Fibroblast of skin of left biceps (primary cell): ENCODE measurements at regions not wholly inside any gene's neighbourhood (a gene's known extent, or its start where the extent isn't known, plus 50 kb on each side); places are given as distances from the start of the nearest gene placed in this dataset.
"Not testable (repeated sequence)": the region's sequence is repeated elsewhere in the genome, so short reads cannot be mapped to it uniquely, and the experiment has no call there.

Experiments used
- DNase-seq, 2 experiments: peaks; one replicate each; pipeline ENCODE4 v3.0.0-alpha.2; 2013; ENCODE audit warnings: low read depth in 2 of 2

- DNase-seq = no peak
Measured at GRCh38 chr9:115879451-115879850, 274.1 kb upstream of the PAPPA start.

DNA sequence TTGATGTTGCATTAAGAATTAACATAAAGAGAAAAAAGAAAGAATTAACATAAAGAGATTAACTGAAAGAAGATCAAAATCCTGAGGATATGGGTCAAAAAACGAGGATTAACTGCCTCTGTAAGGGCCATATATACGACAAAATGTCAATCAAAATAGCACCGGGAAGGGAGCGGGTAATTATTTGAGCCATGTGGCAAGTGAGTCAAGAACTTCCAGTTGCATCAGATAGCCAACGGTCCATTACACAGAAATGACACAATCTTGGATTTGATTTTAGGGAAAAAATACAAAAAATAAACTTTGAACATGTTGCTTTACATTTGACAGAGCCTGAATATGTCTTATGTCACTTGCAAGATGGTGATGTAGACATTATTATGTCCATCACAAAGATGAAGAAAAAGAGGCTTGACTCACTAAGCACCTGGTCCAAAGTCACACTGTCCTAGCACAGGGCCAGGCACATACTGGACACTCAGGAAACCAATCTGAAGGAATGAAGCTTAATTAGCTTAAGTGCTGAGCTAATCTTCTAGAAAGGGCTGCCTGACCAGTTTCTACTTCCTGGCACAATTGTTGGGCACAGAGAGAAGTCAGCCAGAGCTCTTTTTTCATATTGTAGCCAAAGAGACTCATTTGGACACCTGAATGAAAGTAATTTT, 273.2 kb upstream of the PAPPA start:
- no peak for DNase-seq

DNA sequence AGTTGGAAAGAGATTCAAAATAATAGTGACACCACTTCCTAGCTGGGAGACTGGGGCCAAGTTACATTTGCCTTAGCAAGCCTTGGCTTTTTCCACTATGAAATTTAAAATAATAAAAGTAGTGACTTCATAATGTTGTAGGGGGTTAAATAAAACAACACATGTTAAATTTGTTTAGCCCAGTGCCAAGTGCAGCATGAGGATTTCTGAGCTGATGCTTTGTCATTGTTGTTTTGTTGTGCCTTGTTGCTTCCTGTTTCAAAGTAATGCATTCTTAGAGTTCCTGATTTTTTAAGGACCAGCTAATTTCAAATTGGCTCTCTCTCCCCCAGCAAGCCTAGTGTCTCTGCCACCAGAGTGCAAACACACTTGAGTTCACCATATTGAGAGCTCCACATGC, 270.7 kb upstream of the PAPPA start:
- DNase-seq = no peak

- no peak for DNase-seq
Measured at GRCh38 chr9:115883467-115884329, 269.9 kb upstream of the PAPPA start.

DNA sequence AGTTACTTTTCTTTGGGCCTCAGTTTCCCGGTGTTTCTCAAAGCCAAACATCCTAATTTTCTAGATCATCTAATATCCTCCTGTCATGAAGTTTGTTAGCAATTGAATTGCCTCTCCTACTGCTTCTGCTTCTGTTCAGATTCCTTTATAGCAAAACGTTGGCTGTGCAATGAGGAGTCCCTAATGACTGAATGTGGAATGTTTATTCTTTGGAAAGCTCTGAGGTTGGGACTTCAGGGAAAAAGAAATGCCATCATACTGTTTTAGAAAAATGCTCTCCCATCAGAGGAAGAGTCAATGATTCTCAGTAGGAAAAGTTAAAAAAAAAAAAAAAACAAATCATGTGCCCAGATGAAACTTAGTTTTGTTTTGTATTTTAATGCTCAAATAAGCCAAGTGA, 268.7 kb upstream of the PAPPA start:
- no peak for DNase-seq

GRCh38 chr9:115888131-115888530, 265.5 kb upstream of the PAPPA start:
- DNase-seq = no peak

DNA sequence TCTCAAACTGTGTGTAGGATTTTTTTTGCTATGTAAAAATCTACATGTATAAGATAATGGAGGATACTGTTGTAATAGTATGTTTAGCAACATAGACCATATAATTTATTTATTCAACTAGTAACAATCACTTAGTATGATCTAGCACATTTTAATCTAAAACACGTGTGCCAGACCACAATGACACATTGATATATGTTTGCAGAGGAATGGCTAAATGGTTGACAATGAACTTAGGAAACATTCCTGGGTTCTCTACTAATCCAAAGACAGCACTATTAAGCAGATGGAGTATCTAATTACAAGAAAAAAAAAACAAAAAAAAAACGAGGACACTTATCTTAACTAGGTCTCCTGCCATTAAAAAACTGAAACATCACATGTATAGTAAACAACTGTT, 261.7 kb upstream of the PAPPA start:
- peak; percentile 85 to 88 for DNase-seq

DNA sequence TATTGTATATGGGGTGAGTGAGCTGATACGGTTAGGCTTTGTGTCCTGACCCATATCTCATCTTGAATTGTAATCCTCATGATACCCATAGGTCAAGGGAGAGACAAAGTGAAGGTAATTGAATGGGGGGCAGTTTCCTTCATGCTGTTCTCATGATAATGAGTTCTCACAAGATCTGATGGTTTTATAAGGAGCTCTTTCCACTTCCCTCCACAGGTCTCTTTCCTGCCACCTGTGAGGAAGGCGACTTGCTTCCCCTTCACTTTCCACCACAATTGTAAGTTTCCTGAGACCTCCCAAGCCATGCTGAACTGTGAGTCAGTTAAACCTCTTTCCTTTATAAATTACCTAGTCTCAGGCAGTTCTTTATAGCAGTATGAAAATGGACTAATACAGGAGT, 255.1 kb upstream of the PAPPA start:
- DNase-seq = not testable (repeated sequence)

DNA sequence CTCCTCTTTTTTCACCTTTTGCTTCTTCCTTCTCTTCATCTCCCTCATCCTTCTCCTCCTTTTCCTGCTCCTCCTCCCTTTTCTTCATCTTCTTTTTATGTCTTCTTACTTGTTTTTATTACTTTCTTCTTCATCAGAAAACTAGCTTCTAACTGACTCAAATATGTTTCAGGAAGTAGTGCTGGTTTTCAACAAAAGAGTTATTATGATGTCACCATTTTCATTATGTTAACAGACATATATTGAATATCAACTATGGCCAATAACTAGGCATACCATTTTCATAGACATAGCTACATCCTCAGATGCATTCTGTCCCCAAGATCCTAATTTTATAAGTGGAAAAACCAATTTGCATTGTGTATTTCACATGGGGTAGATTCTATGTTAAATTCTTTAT, 252.9 kb upstream of the PAPPA start:
- no peak for DNase-seq

- DNase-seq = no peak
Measured at GRCh38 chr9:115910959-115911358, 242.6 kb upstream of the PAPPA start.

- no peak for DNase-seq
Measured at GRCh38 chr9:115912086-115912485, 241.5 kb upstream of the PAPPA start.

- peak in 1 of 2 experiments; percentile 12 for DNase-seq
Measured at GRCh38 chr9:115913696-115914095, 239.9 kb upstream of the PAPPA start.

DNA sequence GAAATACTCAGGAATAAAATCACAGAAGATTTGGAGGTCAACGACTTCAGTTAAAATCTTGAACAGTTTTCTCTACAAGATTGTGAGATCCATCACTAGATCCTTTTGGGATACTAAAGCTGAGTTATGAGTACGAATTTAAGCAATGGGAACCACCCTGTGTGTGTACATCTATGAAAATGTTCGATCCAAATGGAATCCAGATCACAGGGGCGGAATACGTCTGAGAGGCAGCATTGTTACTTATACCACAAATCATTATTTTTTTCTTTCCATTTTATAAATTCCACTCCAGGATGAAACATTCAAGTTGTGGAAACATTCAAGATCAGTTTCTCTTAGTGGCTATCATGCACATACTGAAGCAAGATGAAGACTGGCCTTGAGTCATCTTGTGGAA, 239.3 kb upstream of the PAPPA start:
- DNase-seq = no peak

- no peak for DNase-seq
Measured at GRCh38 chr9:115921301-115921700, 232.3 kb upstream of the PAPPA start.

GRCh38 chr9:115922444-115922843, 231.1 kb upstream of the PAPPA start:
- no peak for DNase-seq

DNA sequence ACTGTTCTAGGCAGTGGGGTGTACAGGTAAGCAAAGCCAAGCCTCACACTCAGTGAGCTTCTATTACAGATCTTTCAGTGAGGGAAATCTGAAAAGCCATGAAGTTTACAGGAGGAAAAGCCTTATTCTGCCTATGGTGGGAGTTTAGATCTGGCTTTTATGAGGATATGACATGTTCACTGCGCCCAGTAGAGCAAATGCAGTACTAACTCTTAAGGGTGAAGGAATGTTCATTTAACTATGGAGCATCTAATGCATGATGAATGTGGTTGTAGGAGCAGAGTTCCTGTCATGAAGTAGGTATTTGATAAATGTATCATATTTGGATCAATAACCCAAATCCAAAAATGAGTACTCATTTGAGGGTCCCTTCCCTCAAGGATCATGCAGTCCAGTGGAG, 230.2 kb upstream of the PAPPA start:
- no peak for DNase-seq

DNA sequence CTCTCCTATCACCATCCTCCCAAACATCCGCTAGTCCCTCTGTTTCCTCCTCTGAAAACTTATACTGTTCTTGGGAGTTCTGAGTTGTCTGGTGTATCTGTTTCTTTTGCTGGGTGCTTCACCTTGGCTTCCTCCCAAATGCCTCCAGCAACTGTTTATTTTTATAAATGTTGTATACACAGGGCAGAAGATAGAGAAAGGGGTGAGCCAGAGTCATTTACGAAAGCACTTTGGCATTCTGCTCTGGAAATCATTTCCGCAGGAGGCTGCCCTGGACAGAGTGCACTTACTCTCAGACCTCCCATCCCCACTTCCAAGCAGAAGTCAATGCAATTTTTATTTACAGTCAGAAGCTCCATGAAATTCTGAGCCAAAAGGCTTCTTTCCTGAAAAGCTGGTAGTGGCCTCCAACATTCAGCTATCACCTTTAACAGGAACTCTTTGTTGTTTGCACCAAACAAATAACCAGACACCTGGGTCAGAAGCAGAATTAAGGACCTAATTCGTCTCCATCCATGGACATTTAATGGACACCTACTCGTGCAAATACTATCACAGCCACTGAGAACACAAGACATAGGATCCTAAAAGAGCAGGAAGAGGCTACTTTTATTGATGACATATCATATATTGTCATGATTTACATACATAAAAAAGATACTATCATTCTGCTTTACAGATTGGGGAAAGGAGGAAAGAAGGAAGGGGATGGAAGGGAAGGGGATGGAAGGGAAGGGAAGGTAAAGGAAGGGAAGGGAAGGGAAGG, 229.5 kb upstream of the PAPPA start:
- no peak for DNase-seq

DNA sequence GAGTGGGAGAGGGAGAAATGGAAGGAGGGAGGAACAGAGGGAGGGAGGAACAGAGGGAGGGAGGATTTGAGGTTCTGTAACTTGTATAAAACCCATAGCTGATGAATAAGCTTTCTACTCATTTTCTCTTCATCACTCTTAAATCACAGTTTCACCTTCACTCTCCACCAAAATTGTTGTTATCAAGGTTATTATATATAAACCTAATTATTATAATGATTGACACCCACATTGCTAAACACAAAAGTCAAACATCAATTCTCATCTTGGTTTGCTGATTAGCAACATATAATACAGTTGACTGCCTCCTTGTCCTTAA, 229.0 kb upstream of the PAPPA start:
- DNase-seq = no peak

DNA sequence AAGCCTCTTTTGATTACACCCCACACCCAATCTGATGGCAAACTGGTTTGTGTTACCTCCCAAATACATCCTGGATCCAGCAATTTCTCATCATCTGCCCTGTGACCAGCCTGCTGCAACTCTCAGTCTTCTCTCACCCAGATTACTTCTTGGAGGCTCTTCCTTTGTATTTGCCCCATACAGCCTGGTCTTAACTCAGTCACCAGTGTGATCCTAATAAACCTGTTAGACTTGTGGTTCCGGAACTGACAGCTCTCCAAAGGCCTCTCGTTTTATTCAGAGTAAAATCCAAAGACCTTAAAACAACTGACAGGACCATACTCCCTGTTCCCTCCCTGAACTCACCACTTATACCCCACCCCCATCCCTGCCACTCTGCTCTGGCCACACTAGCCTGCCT, 228.2 kb upstream of the PAPPA start:
- DNase-seq = no peak

DNA sequence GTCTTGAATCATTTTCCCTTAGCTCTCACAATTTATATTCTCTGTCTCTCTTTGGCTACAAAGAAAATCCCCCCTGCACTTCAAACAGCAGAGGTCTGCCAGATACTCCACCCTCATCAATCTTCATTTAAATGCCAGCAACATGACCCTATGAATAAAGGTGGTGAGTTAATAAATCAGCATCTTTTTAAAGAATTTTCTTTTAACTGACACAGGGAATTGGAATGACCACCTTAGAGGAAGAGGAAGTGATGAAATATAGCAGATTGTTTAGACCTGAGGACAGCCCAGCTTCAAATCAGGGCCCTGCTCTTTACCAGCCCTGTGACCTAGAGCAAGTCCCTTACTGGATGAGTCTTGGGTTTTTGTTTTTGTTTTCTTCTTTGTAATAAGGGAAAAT, 223.1 kb upstream of the PAPPA start:
- no peak for DNase-seq

DNA sequence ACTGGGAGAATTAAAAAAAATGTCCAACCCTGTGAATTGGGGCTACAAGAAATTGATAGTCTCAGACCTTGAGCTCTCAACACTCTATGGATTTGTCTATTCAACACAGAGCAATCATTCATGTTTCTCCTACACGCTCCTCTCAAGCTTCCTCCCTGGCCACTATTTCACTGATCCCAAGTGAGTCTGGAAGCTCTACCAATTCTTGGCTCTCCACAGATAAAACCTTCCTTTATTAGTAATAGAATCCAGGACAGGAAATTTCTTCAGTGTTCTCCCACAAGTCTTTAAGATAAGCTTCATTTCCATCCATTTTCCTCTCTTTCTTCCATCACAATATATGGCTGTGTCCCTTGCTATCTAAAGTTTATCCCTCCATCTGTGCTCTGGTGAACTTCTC, 215.1 kb upstream of the PAPPA start:
- no peak for DNase-seq

DNA sequence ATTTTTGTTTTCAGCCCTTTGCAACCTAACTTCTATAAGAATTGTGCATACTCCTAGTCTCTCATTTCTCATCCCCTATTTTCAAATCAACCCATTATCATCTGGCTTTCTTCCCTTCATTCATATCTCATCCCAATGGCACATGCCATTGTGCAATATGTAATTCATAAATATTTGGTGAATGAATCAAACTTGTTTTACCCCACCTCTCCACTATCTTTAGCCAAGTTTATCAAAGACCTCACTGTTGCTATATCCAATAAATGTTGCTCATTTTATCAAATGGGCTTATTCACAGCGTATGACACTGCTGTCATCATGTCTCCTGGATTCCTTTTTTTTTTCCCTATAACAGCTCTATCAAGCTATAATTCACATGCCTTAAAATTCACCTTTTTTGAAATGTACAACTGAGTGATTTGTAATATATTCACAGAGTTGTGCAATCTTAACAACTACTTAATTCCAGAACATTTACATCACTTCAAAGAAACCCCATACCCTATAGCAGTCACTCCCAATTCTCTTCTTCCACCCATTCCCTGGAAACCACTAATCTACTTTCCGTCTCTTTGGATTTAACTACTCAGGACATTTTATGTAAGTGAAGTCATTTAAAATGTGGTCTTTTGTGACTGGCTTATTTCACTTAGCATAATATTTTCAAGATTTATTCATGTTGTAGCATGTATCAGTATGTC, 214.4 kb upstream of the PAPPA start:
- DNase-seq = peak; percentile 90 to 95
